SK-N-SH (cell line): ENCODE measurements at regions not wholly inside any gene's neighbourhood (a gene's known extent, or its start where the extent isn't known, plus 50 kb on each side); places are given as distances from the start of the nearest gene placed in this dataset.

Source experiments
- TAF1 ChIP-seq: IDR thresholded peaks from 2 replicates; pipeline ENCODE4 v1.6.1; 2012; ENCODE audit warnings: low read depth, mild to moderate bottlenecking, low read length, moderate library complexity, borderline replicate concordance
- TCF12 ChIP-seq: IDR thresholded peaks from 2 replicates; pipeline ENCODE4 v1.4.0; 2012
- TF ChIP-seq, protein P1 (sequence below): IDR thresholded peaks from 2 replicates; pipeline ENCODE4 v1.6.1; 2012; ENCODE audit warnings: mild to moderate bottlenecking, low read depth, low read length, moderate library complexity

DNA sequence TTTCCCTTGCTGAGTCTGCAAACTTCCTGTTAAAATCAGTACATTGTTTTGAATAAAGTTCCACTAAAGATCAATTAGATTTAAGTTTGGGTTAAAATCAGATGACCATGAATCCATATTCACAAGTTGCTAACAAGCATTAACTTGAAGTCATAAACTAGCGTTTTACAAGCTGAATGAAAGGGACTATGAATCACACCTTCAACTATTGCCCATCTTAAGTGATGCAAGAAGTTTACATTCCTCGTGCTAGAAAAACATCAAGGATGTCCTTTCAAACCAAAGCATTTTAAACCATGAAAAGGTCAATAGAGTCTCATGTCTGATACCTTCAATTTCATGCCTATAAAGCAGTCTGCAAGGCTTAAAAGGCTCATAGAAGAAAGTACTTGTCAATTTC, 257.2 kb upstream of the SYT4 start:
- TF ChIP-seq TCF12 (no peak), TAF1 (no peak)
- TF ChIP-seq, protein P1, sequence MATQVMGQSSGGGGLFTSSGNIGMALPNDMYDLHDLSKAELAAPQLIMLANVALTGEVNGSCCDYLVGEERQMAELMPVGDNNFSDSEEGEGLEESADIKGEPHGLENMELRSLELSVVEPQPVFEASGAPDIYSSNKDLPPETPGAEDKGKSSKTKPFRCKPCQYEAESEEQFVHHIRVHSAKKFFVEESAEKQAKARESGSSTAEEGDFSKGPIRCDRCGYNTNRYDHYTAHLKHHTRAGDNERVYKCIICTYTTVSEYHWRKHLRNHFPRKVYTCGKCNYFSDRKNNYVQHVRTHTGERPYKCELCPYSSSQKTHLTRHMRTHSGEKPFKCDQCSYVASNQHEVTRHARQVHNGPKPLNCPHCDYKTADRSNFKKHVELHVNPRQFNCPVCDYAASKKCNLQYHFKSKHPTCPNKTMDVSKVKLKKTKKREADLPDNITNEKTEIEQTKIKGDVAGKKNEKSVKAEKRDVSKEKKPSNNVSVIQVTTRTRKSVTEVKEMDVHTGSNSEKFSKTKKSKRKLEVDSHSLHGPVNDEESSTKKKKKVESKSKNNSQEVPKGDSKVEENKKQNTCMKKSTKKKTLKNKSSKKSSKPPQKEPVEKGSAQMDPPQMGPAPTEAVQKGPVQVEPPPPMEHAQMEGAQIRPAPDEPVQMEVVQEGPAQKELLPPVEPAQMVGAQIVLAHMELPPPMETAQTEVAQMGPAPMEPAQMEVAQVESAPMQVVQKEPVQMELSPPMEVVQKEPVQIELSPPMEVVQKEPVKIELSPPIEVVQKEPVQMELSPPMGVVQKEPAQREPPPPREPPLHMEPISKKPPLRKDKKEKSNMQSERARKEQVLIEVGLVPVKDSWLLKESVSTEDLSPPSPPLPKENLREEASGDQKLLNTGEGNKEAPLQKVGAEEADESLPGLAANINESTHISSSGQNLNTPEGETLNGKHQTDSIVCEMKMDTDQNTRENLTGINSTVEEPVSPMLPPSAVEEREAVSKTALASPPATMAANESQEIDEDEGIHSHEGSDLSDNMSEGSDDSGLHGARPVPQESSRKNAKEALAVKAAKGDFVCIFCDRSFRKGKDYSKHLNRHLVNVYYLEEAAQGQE, result no peak
